HepG2 (cell line): ENCODE measurements at regions not wholly inside any gene's neighbourhood (a gene's known extent, or its start where the extent isn't known, plus 50 kb on each side); places are given as distances from the start of the nearest gene placed in this dataset.

Source experiments
- ATAC-seq: fragments of 200-7000 bp; cut with Tn5 transposase; 3 replicates; pipeline ENCODE4 v1.9.1; 2020; ENCODE audit warnings: mild to moderate bottlenecking, moderate library complexity
- BruUV-seq: library from RNA; stranded (reverse); fragments of 400-500 nt; replicated peaks from 2 replicates; lab custom pipeline; 2021; lab: Mats Ljungman, UMichigan
- CTCF ChIA-PET: fragments of 300-600 bp; formaldehyde crosslinking; extraction: SDS; loops from one replicate; lab custom pipeline; 2021; ENCODE audit warnings: low total read pairs, inconsistent platforms, low intra/inter-chr PET ratio; lab: Yijun Ruan, JAX
- POLR2A ChIA-PET: fragments of 350-600 bp; sonication (Branson Sonifier 250); formaldehyde crosslinking; loops from one replicate; lab custom pipeline; 2020; ENCODE audit warnings: antibody characterized with exemption, inconsistent platforms; lab: Yijun Ruan, JAX
- DNase-seq: peaks from one replicate; pipeline ENCODE4 v3.0.0-alpha.2; 2015; ENCODE audit warnings: low spot score
- FAIRE-seq: peaks from 3 replicates; lab custom pipeline; 2011; peaks lifted over from hg19 to GRCh38; lab: Jason Lieb, UNC
- H2AFZ ChIP-seq: one replicate; pipeline ENCODE4 v1.6.1; 2011; ENCODE audit warnings: low read length, inconsistent platforms
- H3K27ac ChIP-seq: fragments of 300-600 bp; 3 replicates; pipeline ENCODE4 v1.8.0; 2011; ENCODE audit warnings: mixed run types, mild to moderate bottlenecking, mixed read lengths, low read length, inconsistent platforms; ENCODE audit not compliant: insufficient read depth; ENCODE audit errors: extremely low read length
- H3K27me3 ChIP-seq, 2 experiments: fragments of 200-600 bp in 1 of 2; 2 replicates in 1 of 2; 3 replicates in 1 of 2; pipeline versions ENCODE4 v1.6.0 to v1.8.0; 2011; ENCODE audit warnings: low read length in 2 of 2, mild to moderate bottlenecking in 2 of 2, moderate library complexity in 2 of 2, inconsistent platforms in 1 of 2; ENCODE audit not compliant: insufficient read depth in 2 of 2, control insufficient read depth in 1 of 2
- H3K36me3 ChIP-seq, 2 experiments: fragments of 200-600 bp in 1 of 2; replicated peaks in 1 of 2; 2 replicates in 1 of 2; 3 replicates in 1 of 2; pipeline versions ENCODE4 v1.5.1 to v1.8.0; 2011; ENCODE audit warnings: low read length in 2 of 2, inconsistent platforms in 1 of 2; ENCODE audit not compliant: insufficient read depth in 2 of 2, control insufficient read depth in 1 of 2
- H3K4me1 ChIP-seq: 2 replicates; pipeline ENCODE4 v1.5.1; 2012; ENCODE audit warnings: low read length, inconsistent platforms; ENCODE audit not compliant: insufficient read depth
- H3K4me2 ChIP-seq: 2 replicates; pipeline ENCODE4 v1.6.0; 2011; ENCODE audit warnings: low read depth, low read length, inconsistent platforms
- H3K4me3 ChIP-seq, 3 experiments: fragments of 200-600 bp in 1 of 3; sonication (generic), shearing (Covaris generic) in 1 of 3; replicated peaks in 1 of 3; 2 replicates each; pipeline ENCODE4 v1.5.1; 2011 to 2016; ENCODE audit warnings: low read length in 3 of 3, inconsistent platforms in 2 of 3, low read depth in 2 of 3, mild to moderate bottlenecking in 2 of 3, control low read depth in 1 of 3, mixed read lengths in 1 of 3; ENCODE audit not compliant: insufficient read depth in 1 of 3
- H3K79me2 ChIP-seq: one replicate; pipeline ENCODE4 v1.6.1; 2011; ENCODE audit warnings: low read length, inconsistent platforms; ENCODE audit not compliant: insufficient read depth
- H3K9ac ChIP-seq: 2 replicates; pipeline ENCODE4 v1.6.0; 2011; ENCODE audit warnings: mild to moderate bottlenecking, low read depth, low read length, inconsistent platforms; ENCODE audit not compliant: insufficient read depth
- H3K9me3 ChIP-seq: 2 replicates; pipeline ENCODE4 v1.5.1; 2012; ENCODE audit warnings: mild to moderate bottlenecking, low read length
- H4K20me1 ChIP-seq: 2 replicates; pipeline ENCODE4 v1.6.0; 2011; ENCODE audit warnings: inconsistent platforms, mild to moderate bottlenecking, low read length, moderate library complexity; ENCODE audit not compliant: insufficient read depth
- DR1 ChIP-seq: sonication (generic); formaldehyde crosslinking; IDR thresholded peaks from 2 replicates; pipeline ENCODE4 v1.8.0; 2021; ENCODE audit warnings: mild to moderate bottlenecking, missing genetic modification reagents, inconsistent platforms
- E2F1 ChIP-seq: sonication (generic); formaldehyde crosslinking; IDR thresholded peaks from 2 replicates; pipeline ENCODE4 v1.5.0; 2020; ENCODE audit warnings: missing genetic modification reagents
- FOXC1 ChIP-seq: sonication (generic); formaldehyde crosslinking; IDR thresholded peaks from 2 replicates; pipeline ENCODE4 v1.8.0; 2022; ENCODE audit warnings: mild to moderate bottlenecking, missing genetic modification reagents, borderline replicate concordance
- IKZF1 ChIP-seq: fragments of 450-650 bp; IDR thresholded peaks from 2 replicates; pipeline ENCODE4 v1.7.1; 2016
- KDM2A ChIP-seq: sonication (generic); formaldehyde crosslinking; IDR thresholded peaks from 2 replicates; pipeline ENCODE4 v1.4.0; 2020; ENCODE audit warnings: low read depth, missing genetic modification reagents, borderline replicate concordance
- MIXL1 ChIP-seq: IDR thresholded peaks from 2 replicates; pipeline ENCODE4 v1.6.1; 2016
- PRMT3 ChIP-seq: sonication (generic); formaldehyde crosslinking; IDR thresholded peaks from 2 replicates; pipeline ENCODE4 v1.8.1; 2022; ENCODE audit warnings: low read depth, mild to moderate bottlenecking, moderate library complexity, missing genetic modification reagents, borderline replicate concordance
- TCF7 ChIP-seq: sonication (generic); IDR thresholded peaks from 2 replicates; pipeline ENCODE4 v1.6.1; 2016; ENCODE audit warnings: antibody characterized with exemption, low read depth
- THAP8 ChIP-seq: sonication (generic); formaldehyde crosslinking; IDR thresholded peaks from 2 replicates; pipeline ENCODE4 v1.5.1; 2020; ENCODE audit warnings: missing genetic modification reagents, mild to moderate bottlenecking, borderline replicate concordance
- YEATS2 ChIP-seq: sonication (generic); formaldehyde crosslinking; IDR thresholded peaks from 2 replicates; pipeline ENCODE4 v1.4.0; 2020; ENCODE audit warnings: missing genetic modification reagents, borderline replicate concordance
- ZMAT3 ChIP-seq: sonication (generic); formaldehyde crosslinking; conservative IDR thresholded peaks from 2 replicates; pipeline ENCODE4 v1.7.0; 2021; ENCODE audit warnings: missing genetic modification reagents
- ZNF143 ChIP-seq: sonication (generic); formaldehyde crosslinking; IDR thresholded peaks from 2 replicates; pipeline ENCODE4 v1.4.0; 2020; ENCODE audit warnings: missing genetic modification reagents
- ZNF20 ChIP-seq: sonication (generic); formaldehyde crosslinking; IDR thresholded peaks from 2 replicates; pipeline ENCODE4 v1.4.0; 2020; ENCODE audit warnings: mild to moderate bottlenecking, moderate library complexity, missing genetic modification reagents
- ZNF563 ChIP-seq: sonication (generic); formaldehyde crosslinking; IDR thresholded peaks from 2 replicates; pipeline ENCODE4 v1.8.0; 2022; ENCODE audit warnings: mild to moderate bottlenecking, moderate library complexity, missing genetic modification reagents
- ZNF567 ChIP-seq: sonication (generic); formaldehyde crosslinking; IDR thresholded peaks from 2 replicates; pipeline ENCODE4 v1.8.1; 2023; ENCODE audit warnings: mild to moderate bottlenecking, missing genetic modification reagents, borderline replicate concordance
- ZNF614 ChIP-seq: IDR thresholded peaks from 2 replicates; pipeline ENCODE4 v1.6.1; 2018; ENCODE audit warnings: missing biosample characterization, missing genetic modification reagents, inconsistent platforms, borderline replicate concordance
- ZNF646 ChIP-seq: sonication (generic); formaldehyde crosslinking; IDR thresholded peaks from 2 replicates; pipeline ENCODE4 v1.9.0; 2021; ENCODE audit warnings: mild to moderate bottlenecking, missing genetic modification reagents
- ZNF672 ChIP-seq: sonication (generic); formaldehyde crosslinking; IDR thresholded peaks from 2 replicates; pipeline ENCODE4 v1.8.1; 2022; ENCODE audit warnings: missing genetic modification reagents
- WGBS: methylation state at CpG from one replicate; pipeline ENCODE4 v1.1.6; 2017; ENCODE audit warnings: low lambda C conversion rate; 5-methylcytosine and 5-hydroxymethylcytosine counted together
- in situ Hi-C: cut with HindIII; loops from 2 replicates; pipeline ENCODE4 v1.10.0; 2017; ENCODE audit warnings: low pct_unique_long_range_greater_than_20kb; ENCODE audit not compliant: extremely low pct_ligation_motif_present
- intact Hi-C: fragments of 100-400 bp; cut with micrococcal nuclease; formaldehyde crosslinking; loops from one replicate; pipeline ENCODE4 v1.10.0; 2022; ENCODE audit not compliant: unreplicated experiment

GRCh38 chr13:56917966-56918365, 222.8 kb upstream of the PRR20A start (continued):
- no peak for TF ChIP-seq E2F1 (CRISPR knock-in tag)
- no peak for TF ChIP-seq MIXL1 (CRISPR knock-in tag)
- TF ChIP-seq KDM2A (CRISPR knock-in tag), result no peak
- no peak for TF ChIP-seq ZMAT3 (CRISPR knock-in tag)
- no peak for TF ChIP-seq THAP8

GRCh38 chr13:56923626-56924140, 217.0 kb upstream of the PRR20A start:
- no peaks in the 10 kb centered on the region for H4K20me1 ChIP-seq
- POLR2A ChIA-PET, result no interaction called here
- no TSS peak for BruUV-seq
- no peaks in the 10 kb centered on the region for H3K36me3 ChIP-seq
- DNase-seq, result no peak
- no peaks in the 10 kb centered on the region for H3K79me2 ChIP-seq
- no peak overlapping the region for H3K27ac ChIP-seq
- no peaks in the 10 kb centered on the region for H3K27me3 ChIP-seq
- intact Hi-C loops, result no loop called here
- in situ Hi-C loops, result no loop called here
- 4% methylated on average over 2 of the region's 2 CpGs for whole genome bisulfite sequencing
- no peak for FAIRE-seq
- H3K4me3 ChIP-seq, result no peak overlapping the region
- CTCF ChIA-PET, result no interaction called here
- no peak overlapping the region for H2AFZ ChIP-seq
- ATAC-seq, result no peak
- H3K9me3 ChIP-seq, result peaks cover 67% of the 10 kb centered on the region
- no peak overlapping the region for H3K4me2 ChIP-seq
- H3K9ac ChIP-seq, result no peak overlapping the region
- no peaks in the 10 kb centered on the region for H3K4me1 ChIP-seq
- TF ChIP-seq YEATS2 (CRISPR knock-in tag) (no peak), ZNF143 (no peak), ZNF646 (CRISPR knock-in tag) (no peak), DR1 (CRISPR knock-in tag) (no peak), ZNF672 (CRISPR knock-in tag) (no peak), FOXC1 (no peak), ZNF563 (CRISPR knock-in tag) (no peak), ZNF614 (CRISPR knock-in tag) (no peak), TCF7 (no peak), ZNF567 (CRISPR knock-in tag) (no peak), IKZF1 (no peak), ZNF20 (CRISPR knock-in tag) (no peak), PRMT3 (CRISPR knock-in tag) (no peak)
